GM12891 (cell line): ENCODE measurements at regions not wholly inside any gene's neighbourhood (a gene's known extent, or its start where the extent isn't known, plus 50 kb on each side); places are given as distances from the start of the nearest gene placed in this dataset.

Experiments used
- POLR2A ChIP-seq: IDR thresholded peaks from 2 replicates; pipeline ENCODE4 v1.6.1; 2011; ENCODE audit warnings: low read depth, low read length, control low read depth
- POLR2AphosphoS5 ChIP-seq: IDR thresholded peaks from 2 replicates; pipeline ENCODE4 v1.6.1; 2011; ENCODE audit warnings: low read depth, low read length, control low read depth
- TAF1 ChIP-seq: IDR thresholded peaks from 2 replicates; pipeline ENCODE4 v1.6.1; 2011; ENCODE audit warnings: low read depth, low read length, control low read depth

DNA sequence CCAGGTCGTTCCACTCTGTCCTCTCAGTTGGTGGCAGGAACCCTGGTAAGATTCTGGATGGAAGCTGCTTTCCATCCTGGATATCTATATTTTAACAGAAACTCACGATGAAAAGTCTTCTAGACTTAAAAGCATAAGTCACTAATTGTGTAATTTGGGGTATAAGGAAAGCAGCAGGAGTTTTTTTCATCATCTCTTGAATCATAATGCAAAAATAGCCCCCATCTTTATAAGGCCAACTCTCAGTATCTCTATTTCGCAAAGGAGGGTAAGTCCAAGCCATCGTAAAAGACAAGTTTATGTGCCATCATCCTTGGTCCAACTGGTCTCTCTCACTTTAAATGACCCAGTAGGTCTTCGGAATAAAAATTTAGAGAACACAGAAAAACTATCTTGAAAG lies 95.1 kb downstream of the FAM50B start:
- no peak for TF ChIP-seq POLR2AphosphoS5
- TF ChIP-seq POLR2A, result no peak
- TF ChIP-seq TAF1, result no peak
